ENCODE measurements at regions not wholly inside any gene's neighbourhood (a gene's known extent, or its start where the extent isn't known, plus 50 kb on each side); places are given as distances from the start of the nearest gene placed in this dataset.

- TF ChIP-seq, protein P1, sequence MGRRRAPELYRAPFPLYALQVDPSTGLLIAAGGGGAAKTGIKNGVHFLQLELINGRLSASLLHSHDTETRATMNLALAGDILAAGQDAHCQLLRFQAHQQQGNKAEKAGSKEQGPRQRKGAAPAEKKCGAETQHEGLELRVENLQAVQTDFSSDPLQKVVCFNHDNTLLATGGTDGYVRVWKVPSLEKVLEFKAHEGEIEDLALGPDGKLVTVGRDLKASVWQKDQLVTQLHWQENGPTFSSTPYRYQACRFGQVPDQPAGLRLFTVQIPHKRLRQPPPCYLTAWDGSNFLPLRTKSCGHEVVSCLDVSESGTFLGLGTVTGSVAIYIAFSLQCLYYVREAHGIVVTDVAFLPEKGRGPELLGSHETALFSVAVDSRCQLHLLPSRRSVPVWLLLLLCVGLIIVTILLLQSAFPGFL (CRISPR knock-in tag; IDR thresholded peaks at IDR 0.05), result no peak
- TF ChIP-seq EP300 (IDR thresholded peaks at IDR 0.05; ENCODE audit: low read depth in 2 of 2, low read length in 2 of 2) (no peak; a peak in 1 of 4 replicates), EP300 (CRISPR knock-in tag; IDR thresholded peaks at IDR 0.05; ENCODE audit: borderline replicate concordance) (no peak), ZSCAN25 (CRISPR knock-in tag; IDR thresholded peaks at IDR 0.05) (no peak), ZNF891 (CRISPR knock-in tag; IDR thresholded peaks at IDR 0.05) (no peak), ZNF446 (CRISPR knock-in tag; IDR thresholded peaks at IDR 0.05) (no peak), KLF15 (CRISPR knock-in tag; IDR thresholded peaks at IDR 0.05; ENCODE audit: borderline replicate concordance) (no peak), TEF (CRISPR knock-in tag; IDR thresholded peaks at IDR 0.05) (no peak), ETV5 (CRISPR knock-in tag; IDR thresholded peaks at IDR 0.05; ENCODE audit: borderline replicate concordance) (0 out of 2 replicates have a peak, but pooled peaks have one; percentile 20), PHF5A (CRISPR knock-in tag; IDR thresholded peaks at IDR 0.05; ENCODE audit: low read depth, unreplicated experiment) (no peak), ZNF615 (CRISPR knock-in tag; IDR thresholded peaks at IDR 0.05; ENCODE audit: borderline replicate concordance) (no peak), ZNF451 (CRISPR knock-in tag; IDR thresholded peaks at IDR 0.05) (no peak), TARDBP (CRISPR knock-in tag; IDR thresholded peaks at IDR 0.05) (no peak), NFE2 (CRISPR knock-in tag; IDR thresholded peaks at IDR 0.05) (no peak), SPEN (CRISPR knock-in tag; IDR thresholded peaks at IDR 0.05; ENCODE audit: low read depth) (no peak)
- TF ChIP-seq, protein P2, sequence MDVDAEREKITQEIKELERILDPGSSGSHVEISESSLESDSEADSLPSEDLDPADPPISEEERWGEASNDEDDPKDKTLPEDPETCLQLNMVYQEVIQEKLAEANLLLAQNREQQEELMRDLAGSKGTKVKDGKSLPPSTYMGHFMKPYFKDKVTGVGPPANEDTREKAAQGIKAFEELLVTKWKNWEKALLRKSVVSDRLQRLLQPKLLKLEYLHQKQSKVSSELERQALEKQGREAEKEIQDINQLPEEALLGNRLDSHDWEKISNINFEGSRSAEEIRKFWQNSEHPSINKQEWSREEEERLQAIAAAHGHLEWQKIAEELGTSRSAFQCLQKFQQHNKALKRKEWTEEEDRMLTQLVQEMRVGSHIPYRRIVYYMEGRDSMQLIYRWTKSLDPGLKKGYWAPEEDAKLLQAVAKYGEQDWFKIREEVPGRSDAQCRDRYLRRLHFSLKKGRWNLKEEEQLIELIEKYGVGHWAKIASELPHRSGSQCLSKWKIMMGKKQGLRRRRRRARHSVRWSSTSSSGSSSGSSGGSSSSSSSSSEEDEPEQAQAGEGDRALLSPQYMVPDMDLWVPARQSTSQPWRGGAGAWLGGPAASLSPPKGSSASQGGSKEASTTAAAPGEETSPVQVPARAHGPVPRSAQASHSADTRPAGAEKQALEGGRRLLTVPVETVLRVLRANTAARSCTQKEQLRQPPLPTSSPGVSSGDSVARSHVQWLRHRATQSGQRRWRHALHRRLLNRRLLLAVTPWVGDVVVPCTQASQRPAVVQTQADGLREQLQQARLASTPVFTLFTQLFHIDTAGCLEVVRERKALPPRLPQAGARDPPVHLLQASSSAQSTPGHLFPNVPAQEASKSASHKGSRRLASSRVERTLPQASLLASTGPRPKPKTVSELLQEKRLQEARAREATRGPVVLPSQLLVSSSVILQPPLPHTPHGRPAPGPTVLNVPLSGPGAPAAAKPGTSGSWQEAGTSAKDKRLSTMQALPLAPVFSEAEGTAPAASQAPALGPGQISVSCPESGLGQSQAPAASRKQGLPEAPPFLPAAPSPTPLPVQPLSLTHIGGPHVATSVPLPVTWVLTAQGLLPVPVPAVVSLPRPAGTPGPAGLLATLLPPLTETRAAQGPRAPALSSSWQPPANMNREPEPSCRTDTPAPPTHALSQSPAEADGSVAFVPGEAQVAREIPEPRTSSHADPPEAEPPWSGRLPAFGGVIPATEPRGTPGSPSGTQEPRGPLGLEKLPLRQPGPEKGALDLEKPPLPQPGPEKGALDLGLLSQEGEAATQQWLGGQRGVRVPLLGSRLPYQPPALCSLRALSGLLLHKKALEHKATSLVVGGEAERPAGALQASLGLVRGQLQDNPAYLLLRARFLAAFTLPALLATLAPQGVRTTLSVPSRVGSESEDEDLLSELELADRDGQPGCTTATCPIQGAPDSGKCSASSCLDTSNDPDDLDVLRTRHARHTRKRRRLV (CRISPR knock-in tag; IDR thresholded peaks at IDR 0.05), result no peak
- TF ChIP-seq, protein P3, sequence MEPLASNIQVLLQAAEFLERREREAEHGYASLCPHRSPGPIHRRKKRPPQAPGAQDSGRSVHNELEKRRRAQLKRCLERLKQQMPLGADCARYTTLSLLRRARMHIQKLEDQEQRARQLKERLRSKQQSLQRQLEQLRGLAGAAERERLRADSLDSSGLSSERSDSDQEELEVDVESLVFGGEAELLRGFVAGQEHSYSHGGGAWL (CRISPR knock-in tag; IDR thresholded peaks at IDR 0.05), result no peak
- TF ChIP-seq, protein P4, sequence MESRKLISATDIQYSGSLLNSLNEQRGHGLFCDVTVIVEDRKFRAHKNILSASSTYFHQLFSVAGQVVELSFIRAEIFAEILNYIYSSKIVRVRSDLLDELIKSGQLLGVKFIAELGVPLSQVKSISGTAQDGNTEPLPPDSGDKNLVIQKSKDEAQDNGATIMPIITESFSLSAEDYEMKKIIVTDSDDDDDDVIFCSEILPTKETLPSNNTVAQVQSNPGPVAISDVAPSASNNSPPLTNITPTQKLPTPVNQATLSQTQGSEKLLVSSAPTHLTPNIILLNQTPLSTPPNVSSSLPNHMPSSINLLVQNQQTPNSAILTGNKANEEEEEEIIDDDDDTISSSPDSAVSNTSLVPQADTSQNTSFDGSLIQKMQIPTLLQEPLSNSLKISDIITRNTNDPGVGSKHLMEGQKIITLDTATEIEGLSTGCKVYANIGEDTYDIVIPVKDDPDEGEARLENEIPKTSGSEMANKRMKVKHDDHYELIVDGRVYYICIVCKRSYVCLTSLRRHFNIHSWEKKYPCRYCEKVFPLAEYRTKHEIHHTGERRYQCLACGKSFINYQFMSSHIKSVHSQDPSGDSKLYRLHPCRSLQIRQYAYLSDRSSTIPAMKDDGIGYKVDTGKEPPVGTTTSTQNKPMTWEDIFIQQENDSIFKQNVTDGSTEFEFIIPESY (CRISPR knock-in tag; IDR thresholded peaks at IDR 0.05), result peak; percentile 34; the same call in 1 of the 2 replicates
Measured at GRCh38 chr3:188954590-188955208, 217.1 kb upstream of the TPRG1 start (continued).
